Osteoblast (primary cell): ENCODE measurements at regions not wholly inside any gene's neighbourhood (a gene's known extent, or its start where the extent isn't known, plus 50 kb on each side); places are given as distances from the start of the nearest gene placed in this dataset.

Source experiments
- DNase-seq: peaks from one replicate; pipeline ENCODE4 v3.0.0; 2011; ENCODE audit warnings: low spot score, mixed read lengths; ENCODE audit not compliant: insufficient read length; ENCODE audit errors: missing footprints
- H2AFZ ChIP-seq: 2 replicates; pipeline ENCODE4 v1.6.0; 2011; ENCODE audit warnings: mild to moderate bottlenecking, low read length
- H3K27ac ChIP-seq: 2 replicates; pipeline ENCODE4 v1.5.1; 2011; ENCODE audit warnings: mild to moderate bottlenecking, low read depth, low read length, moderate library complexity
- H3K27me3 ChIP-seq: 2 replicates; pipeline ENCODE4 v1.6.0; 2012; ENCODE audit warnings: mild to moderate bottlenecking, control low read depth, inconsistent platforms, low read length, moderate library complexity; ENCODE audit not compliant: insufficient read depth
- H3K36me3 ChIP-seq: 2 replicates; pipeline ENCODE4 v1.5.1; 2011; ENCODE audit warnings: mild to moderate bottlenecking, low read length, control low read depth, moderate library complexity; ENCODE audit not compliant: insufficient read depth
- H3K4me1 ChIP-seq: 2 replicates; pipeline ENCODE4 v1.5.1; 2011; ENCODE audit warnings: mild to moderate bottlenecking, low read length, control low read depth, moderate library complexity; ENCODE audit not compliant: insufficient read depth
- H3K4me2 ChIP-seq: 2 replicates; pipeline ENCODE4 v1.6.0; 2011; ENCODE audit warnings: mild to moderate bottlenecking, low read length; ENCODE audit not compliant: insufficient read depth
- H3K4me3 ChIP-seq: fragments of 200-600 bp; sonication (generic); 3 replicates; pipeline ENCODE4 v1.5.1; 2012; ENCODE audit warnings: mild to moderate bottlenecking, low read length, inconsistent platforms; ENCODE audit not compliant: insufficient read depth
- H3K79me2 ChIP-seq: 2 replicates; pipeline ENCODE4 v1.6.0; 2012; ENCODE audit warnings: mild to moderate bottlenecking, low read length, control low read depth, inconsistent platforms; ENCODE audit not compliant: insufficient read depth
- H3K9me3 ChIP-seq: 2 replicates; pipeline ENCODE4 v1.5.1; 2011; ENCODE audit warnings: low read depth, low read length, control low read depth
- H4K20me1 ChIP-seq: 2 replicates; pipeline ENCODE4 v1.6.0; 2012; ENCODE audit warnings: mild to moderate bottlenecking, low read length, control low read depth; ENCODE audit not compliant: insufficient read depth
- TF ChIP-seq, protein P1 (sequence below): IDR thresholded peaks from 2 replicates; pipeline ENCODE4 v1.5.1; 2011; ENCODE audit warnings: mild to moderate bottlenecking, low read depth, low read length, moderate library complexity; ENCODE audit errors: extremely low read depth

DNA sequence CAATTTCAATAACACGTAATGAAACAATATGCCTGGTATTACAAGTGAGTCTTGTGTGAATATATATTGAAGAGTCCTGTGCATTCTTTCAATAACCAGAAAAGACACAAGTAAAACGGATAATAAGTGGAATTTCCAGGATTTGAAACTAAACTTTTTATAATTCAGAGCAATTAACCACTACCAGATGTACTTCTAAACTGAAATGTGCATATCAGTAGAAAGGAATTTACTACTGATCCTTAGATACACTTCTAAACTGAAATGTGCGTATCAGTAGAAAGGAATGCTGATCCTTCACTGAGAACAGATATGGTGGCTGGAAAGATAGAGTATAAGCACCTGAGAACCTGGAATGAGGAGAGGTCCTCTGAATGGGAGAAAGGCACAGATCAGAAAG lies 470.9 kb upstream of the SPHKAP start:
- TF ChIP-seq, protein P1, sequence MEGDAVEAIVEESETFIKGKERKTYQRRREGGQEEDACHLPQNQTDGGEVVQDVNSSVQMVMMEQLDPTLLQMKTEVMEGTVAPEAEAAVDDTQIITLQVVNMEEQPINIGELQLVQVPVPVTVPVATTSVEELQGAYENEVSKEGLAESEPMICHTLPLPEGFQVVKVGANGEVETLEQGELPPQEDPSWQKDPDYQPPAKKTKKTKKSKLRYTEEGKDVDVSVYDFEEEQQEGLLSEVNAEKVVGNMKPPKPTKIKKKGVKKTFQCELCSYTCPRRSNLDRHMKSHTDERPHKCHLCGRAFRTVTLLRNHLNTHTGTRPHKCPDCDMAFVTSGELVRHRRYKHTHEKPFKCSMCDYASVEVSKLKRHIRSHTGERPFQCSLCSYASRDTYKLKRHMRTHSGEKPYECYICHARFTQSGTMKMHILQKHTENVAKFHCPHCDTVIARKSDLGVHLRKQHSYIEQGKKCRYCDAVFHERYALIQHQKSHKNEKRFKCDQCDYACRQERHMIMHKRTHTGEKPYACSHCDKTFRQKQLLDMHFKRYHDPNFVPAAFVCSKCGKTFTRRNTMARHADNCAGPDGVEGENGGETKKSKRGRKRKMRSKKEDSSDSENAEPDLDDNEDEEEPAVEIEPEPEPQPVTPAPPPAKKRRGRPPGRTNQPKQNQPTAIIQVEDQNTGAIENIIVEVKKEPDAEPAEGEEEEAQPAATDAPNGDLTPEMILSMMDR: no peak
- no peaks in the 10 kb centered on the region for H3K36me3 ChIP-seq
- H3K27me3 ChIP-seq: peaks cover 10% of the 10 kb centered on the region
- H3K4me2 ChIP-seq: no peak overlapping the region
- H3K79me2 ChIP-seq: no peaks in the 10 kb centered on the region
- no peak overlapping the region for H3K4me3 ChIP-seq
- no peak for DNase-seq
- H4K20me1 ChIP-seq: no peaks in the 10 kb centered on the region
- no peaks in the 10 kb centered on the region for H3K4me1 ChIP-seq
- no peak overlapping the region for H3K27ac ChIP-seq
- H2AFZ ChIP-seq: no peak overlapping the region
- no peaks in the 10 kb centered on the region for H3K9me3 ChIP-seq

- Histone ChIP-seq H3K4me2 (no peak overlapping the region), H4K20me1 (no peaks in the 10 kb centered on the region)
These were observed 468.4 kb upstream of the SPHKAP start for GRCh38 chr2:228649876-228650275.

DNA sequence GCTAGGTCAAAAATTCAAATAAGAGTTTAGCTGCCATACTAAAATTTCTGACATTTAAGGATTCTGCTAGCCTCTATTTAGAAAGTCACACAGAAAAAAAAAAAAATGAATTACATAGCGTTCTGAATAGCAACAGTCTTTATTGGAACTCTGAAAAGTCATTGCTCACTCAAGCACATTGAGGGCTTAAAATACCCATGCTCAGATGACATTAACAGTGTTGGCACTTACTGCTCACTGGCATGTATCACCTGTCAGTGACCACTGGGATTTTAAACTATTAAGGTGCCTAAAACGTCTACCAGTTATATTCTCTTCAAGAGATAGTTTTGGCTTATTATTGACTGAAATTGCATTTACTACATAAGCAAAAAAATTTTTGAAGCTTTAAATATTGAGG lies 468.0 kb upstream of the SPHKAP start:
- H3K27ac ChIP-seq: no peak overlapping the region
- TF ChIP-seq, protein P1: no peak
- DNase-seq: no peak

More at GRCh38 chr2:228649876-228650275, 468.4 kb upstream of the SPHKAP start:
- no peak overlapping the region for H3K27ac ChIP-seq
- no peaks in the 10 kb centered on the region for H3K79me2 ChIP-seq
- TF ChIP-seq, protein P1: no peak
- H2AFZ ChIP-seq: no peak overlapping the region
- no peak for DNase-seq
- peaks cover 3% of the 10 kb centered on the region for H3K27me3 ChIP-seq
- H3K4me3 ChIP-seq: no peak overlapping the region
- no peaks in the 10 kb centered on the region for H3K4me1 ChIP-seq
- H3K36me3 ChIP-seq: no peaks in the 10 kb centered on the region
- no peaks in the 10 kb centered on the region for H3K9me3 ChIP-seq

DNA sequence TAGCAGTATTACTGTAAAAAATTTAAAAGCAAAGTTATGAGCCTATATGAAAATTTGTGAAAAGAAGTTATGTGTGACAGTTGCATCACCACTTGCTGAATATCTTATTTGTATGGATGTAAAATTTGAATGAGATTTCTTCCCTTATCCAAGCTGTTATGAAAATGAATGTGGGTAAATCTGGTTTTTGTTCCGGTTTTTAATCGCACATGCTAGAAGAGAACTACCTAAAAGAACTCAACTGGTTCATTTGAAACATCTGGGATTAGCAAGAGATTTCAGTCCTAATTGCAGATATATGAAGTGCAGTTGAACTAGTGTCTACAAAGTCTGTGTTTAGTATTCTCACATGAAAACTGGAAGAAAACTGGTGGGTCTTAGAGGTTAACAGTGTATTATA lies 467.1 kb upstream of the SPHKAP start:
- no peaks in the 10 kb centered on the region for H3K4me1 ChIP-seq
- no peak for DNase-seq
- H3K4me3 ChIP-seq: no peak overlapping the region
- no peak overlapping the region for H3K27ac ChIP-seq
- TF ChIP-seq, protein P1: no peak
- H3K36me3 ChIP-seq: no peaks in the 10 kb centered on the region
- H3K27me3 ChIP-seq: no peaks in the 10 kb centered on the region
- H3K79me2 ChIP-seq: no peaks in the 10 kb centered on the region
- H3K4me2 ChIP-seq: no peak overlapping the region
- H4K20me1 ChIP-seq: no peaks in the 10 kb centered on the region
- H2AFZ ChIP-seq: no peak overlapping the region
- H3K9me3 ChIP-seq: no peaks in the 10 kb centered on the region

More for the DNA sequence above, 468.0 kb upstream of the SPHKAP start:
- no peak overlapping the region for H2AFZ ChIP-seq
- no peak overlapping the region for H3K4me3 ChIP-seq
- H3K4me1 ChIP-seq: no peaks in the 10 kb centered on the region
- H3K9me3 ChIP-seq: no peaks in the 10 kb centered on the region
- H3K4me2 ChIP-seq: no peak overlapping the region
- H3K27me3 ChIP-seq: peaks cover 3% of the 10 kb centered on the region
- H3K36me3 ChIP-seq: no peaks in the 10 kb centered on the region
- H3K79me2 ChIP-seq: no peaks in the 10 kb centered on the region
- no peaks in the 10 kb centered on the region for H4K20me1 ChIP-seq
